ENCODE measurements at regions not wholly inside any gene's neighbourhood (a gene's known extent, or its start where the extent isn't known, plus 50 kb on each side); places are given as distances from the start of the nearest gene placed in this dataset.

DNA sequence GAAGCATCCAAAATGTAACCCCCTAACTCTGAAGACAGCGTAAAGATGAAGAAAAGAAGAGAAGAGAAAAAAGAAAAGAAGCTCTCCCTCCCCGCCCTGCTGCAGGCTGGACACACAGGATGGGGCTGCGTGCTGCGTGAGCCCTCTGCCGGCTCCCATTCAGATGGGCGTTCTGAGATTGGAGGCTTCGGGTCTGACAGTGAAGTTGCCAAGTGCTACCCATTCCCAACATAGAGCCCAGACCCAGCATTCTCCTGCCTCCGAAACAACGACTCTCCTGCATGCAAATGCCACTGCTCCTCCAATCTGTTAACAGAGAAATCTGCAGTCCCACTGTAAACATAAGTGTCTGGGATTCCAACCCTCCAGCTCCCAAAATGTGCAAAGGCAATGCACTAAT, 234.9 kb downstream of the BCL11A start:
- DNase-seq, result no peak

DNA sequence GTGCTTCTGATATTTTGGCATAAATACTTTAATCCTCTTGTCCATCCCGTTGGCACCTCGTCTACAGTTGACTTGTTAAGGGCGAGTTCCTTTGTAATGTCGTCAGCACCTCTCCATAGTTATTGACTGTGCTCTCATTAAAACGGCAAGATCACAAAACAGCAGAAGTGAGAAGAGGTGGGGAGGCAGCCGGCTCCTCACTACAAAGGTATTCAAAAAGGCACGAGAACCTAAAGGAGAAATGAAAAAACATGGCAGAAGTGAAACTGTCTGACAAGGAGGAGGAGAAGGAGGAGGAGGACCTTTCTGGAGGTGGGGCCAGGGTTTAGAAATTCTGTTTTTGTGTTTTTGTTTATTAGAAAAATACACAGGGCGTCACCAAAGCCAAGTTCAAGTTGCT, 235.6 kb downstream of the BCL11A start:
- DNase-seq, result no peak

DNA sequence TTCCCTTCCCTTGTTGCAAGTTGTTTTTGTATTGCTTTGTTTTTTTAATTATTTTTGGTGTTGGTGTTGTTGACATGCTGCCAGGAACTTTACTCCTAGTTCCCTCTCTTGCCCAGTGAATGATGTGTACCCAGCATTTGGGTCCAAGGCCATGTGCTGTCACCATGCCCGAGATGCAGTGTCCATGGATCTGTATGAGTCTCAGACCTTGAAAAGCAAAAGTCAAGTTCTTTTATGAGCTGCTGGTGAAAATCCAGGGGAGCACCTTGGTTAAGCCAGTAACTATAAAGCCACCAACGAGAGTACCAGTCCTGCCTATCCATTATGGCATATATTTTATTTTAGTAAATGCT, 236.4 kb downstream of the BCL11A start:
- no peak for DNase-seq

DNA sequence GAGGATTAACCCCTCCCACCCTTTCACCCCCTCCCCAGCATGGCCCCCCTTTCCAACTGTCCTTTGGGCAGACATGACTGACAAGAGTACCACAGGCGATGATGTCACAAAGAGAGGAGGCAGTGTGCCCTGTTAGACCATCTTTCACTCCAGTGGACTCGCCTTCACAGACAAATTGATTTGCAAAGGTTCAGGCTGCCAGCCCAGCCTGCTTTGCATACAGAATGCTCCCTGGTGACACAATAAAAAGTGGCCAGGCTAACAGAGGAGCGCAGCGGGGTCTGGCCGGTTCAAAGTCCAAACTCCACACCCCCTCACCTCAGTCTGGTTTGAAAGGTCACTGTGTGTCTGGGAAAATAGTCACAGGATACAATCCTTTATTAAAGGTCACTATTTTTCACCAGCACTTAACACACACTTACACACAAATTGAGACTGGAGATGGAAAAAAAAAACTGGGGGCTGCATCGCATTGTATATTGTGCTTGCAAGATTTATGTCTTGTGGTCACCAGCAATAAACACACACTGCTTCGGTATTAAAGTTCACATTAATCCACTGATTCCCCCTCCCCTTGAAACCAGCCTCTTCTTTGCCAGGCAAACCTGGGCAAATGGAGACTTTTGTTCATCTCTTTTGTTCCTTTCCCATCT, 236.9 kb downstream of the BCL11A start:
- no peak for DNase-seq

DNA sequence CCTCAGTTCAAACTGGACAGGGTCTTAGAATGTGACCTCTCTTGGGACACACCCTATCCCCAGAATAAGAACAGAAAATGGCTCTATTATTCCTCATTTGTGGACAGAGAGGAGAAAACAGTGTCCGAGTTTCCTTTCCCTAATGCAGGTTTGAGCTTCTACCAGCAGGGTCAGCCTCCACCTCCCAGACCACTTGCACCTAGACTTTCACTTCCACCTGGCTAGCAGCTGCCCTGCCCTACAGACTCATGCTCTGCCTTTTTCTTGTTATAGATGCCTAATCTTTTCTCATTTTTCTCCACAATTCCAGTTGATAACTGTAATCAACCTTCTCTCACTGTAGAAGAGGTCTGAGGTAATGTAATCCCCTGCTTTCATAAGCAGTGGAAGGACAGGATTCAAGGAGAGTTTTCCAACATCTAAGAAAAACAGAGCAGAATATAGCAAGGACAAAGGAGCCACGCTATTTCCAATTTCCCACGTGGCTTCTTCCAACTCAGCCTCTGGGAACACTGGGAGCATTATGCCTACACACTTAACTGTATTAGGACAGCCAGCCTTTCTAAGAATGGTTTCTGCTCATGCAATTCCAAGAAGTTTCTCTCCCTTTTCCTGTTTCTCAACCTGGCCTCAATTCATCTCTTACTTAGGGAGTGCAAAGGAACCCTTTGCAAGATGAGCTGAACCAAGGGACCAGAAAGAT, 239.8 kb downstream of the BCL11A start:
- DNase-seq, result no peak

DNA sequence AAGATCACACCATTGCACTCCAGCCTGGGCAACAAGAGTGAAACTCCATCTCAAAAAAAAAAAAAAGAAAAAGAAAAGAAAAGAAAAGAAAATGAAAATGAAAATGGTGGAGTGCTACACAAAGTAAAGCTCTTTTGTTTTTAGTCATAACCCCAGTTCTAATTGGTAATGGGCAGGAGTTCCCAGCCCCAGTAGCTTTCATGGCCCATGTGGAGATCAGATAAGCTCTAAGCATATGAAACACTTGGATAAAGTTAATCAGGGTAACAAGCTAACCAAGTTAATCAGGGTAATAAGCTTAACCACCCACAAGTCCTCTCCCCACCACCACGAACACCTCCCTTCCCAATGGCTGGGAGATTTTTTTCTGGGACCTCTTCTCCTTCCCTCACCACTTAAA, 240.8 kb downstream of the BCL11A start:
- DNase-seq, result no peak

DNA sequence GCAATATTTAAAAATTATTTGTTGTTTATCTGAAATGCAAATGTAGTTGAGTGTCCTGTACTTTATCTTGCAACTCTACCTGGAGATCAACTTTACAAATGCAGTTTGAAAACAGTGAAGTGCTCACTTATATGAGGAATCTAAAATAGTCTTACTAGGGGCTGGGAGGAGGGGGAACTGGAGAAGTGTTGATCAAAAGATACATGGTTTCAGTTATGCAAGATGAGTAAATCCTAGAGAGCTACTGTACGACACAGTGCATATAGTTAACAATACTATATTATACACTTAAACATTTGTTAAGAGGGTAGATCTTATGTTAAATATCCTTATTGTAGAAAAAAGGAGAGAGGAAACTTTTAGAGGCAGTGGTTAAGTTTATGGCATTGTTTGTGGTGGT, 241.9 kb downstream of the BCL11A start:
- no peak for DNase-seq

DNA sequence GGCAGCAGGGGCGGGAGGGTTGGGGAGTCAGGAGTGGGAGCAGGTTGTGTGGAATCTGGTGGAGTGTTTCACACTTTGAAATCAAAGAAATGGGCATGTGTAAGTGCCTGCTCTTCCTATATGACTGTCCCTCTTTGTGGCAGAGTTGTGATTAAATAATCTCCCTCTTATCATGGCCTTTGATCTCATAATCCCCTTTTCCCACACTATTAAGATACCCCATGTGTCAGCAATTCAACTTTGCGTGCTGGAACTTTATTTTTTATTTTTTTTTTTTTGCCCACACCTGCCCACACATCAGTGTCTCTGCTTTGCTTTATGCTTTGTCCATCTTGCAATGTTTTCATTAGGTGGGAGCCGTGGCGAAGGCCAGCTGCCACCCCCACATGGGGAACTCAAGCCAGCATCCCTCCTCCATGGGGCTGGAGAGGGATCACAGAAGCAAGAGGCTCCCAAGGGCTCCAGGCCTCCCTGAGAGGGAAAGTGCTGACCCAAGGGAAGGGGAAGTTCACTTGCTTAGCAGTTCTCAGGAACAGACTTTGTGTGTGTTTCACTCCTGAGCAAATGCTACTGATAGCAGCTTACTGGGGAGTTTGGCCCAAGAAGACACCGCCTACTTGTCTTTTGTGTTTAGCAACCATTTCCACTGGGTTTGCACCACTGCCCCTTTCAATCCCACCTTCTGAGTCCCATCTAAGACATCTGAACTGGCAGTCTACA, 243.4 kb downstream of the BCL11A start:
- no peak for DNase-seq

DNA sequence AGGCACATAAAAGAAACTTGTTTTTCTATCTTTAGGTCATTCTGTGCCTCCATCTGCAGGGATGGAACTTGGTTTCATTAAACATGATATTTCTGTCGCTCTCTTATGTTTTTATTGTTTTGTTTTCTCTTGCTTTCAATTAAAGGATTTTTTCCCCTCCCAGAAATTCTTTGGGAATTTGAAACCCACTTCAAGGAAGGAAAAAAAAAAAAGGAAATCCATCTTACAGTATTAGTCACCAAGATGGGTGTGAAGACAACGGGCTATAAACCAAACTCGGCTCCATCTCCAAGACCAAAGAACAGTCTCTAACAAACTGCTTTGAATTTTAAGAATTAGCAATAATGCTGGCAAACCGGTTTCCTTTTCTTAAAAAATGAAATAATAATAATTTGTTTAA, 244.1 kb downstream of the BCL11A start:
- DNase-seq, result no peak

DNA sequence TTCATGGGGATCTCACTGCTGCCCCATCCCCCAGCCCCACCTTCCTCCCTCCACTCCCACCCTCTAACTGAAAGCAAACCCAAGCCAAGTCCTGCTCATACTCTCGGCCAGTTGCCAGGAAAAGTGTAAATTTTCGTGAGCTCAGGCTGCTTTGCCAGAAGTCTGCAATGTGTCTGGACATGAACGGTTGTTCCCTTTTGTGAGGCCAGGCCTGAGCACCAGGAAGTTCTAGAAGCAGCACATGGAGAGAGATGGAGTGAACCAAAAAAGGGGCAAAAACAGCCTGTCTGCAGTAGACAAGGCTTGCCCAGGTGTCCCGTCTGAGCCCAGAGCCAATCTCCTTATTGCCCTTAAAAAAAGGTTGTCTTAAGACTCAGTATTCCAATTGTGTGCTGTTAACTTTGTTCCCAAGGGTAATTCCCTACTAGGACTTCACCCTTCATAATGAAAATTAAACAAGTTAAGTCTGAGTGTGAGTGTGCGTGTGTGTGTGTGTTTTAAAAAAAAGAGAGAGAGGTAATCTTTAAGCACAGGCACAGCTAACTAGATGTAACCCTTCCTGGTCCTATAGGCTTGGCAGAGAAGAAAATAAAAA, 247.1 kb downstream of the BCL11A start:
- no peak for DNase-seq

DNA sequence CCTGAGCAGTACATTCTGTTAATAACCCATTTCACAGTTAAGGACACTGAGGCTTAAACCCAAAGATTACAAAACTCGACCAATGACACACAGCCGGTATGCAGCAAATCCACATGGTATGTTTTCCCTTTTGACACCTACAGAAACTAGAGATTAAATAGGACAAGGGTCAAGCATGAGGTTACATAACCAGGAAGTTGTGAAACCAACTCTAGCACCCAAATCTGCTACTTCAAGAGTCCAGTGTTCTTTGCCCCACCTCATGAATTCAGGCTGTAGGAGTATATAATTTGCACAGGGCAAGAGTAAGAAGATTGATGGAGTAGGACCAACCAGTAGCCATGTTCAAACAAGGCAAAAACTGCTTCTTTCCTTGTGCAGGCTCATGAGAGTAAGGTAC, 249.8 kb downstream of the BCL11A start:
- DNase-seq, result no peak

DNA sequence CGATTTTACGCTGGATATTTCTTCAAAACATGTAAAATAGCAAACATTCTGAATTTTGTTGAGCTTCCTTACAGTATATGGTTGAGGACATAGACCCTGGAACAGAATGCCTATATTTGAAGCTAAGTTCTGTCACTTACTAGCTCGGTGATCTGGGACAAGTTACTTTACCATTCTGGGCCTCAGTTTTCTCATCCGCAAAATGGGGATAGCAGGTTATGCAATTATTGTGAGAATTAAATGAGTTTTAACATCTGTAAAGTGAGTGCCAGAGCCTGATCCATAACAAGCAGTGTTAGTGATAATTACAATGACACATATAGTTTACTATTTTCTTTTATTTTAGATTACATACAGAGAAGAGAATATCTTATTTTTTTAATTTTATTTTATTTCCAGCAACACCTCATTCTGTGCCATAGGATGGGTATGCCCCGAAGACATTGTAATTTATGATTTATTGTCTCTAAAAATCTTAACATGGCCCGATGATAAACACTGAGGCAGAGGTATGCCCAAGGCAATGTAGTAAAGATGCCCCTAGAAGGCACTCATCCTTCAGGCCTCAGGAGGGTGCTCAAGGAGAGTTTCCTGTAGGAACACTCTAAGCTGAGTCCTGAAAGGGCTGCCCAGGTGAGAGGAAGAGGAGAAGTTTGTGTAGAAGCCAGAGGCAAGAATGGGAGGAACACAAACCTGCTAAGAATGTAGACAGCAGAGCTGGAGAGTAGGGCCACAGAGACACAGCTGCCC, 250.9 kb downstream of the BCL11A start:
- no peak for DNase-seq

DNA sequence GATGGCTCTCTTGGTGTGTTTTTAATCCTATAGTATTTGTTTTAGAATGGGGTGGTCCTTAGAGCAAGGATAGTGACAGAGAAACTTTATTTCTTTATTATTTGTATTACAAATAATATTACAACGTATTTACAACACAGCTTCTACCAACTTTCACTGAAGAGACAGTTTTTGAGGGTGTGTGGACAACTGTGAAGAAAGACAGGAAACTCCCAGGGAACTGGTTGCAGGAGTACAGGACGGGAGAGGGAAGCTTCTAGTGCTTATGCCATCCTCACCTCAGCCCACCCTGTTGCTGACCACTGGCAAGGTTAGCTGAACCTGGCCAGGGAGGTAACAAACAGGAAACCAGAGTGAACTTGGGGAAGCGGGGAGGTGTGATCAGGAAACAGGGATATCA, 251.7 kb downstream of the BCL11A start:
- DNase-seq, result no peak

DNA sequence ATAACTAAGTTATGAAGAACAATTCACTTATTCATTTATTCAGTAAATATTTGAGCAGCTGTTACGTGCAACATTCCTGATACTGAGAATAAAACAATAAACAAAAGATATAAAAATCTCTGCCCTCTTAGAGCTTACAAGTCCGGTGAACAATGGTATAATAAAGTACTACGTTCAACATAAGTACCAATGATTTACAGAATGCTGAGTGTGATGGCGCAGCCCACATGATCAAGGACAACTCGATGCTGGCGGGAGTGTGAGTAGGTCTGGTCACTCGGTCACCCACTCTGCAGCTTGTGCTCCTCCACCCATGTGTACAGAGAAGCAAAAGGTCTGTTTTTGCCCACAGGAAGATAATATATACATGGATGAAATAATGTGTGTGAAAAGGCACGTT, 254.3 kb downstream of the BCL11A start:
- no peak for DNase-seq

DNA sequence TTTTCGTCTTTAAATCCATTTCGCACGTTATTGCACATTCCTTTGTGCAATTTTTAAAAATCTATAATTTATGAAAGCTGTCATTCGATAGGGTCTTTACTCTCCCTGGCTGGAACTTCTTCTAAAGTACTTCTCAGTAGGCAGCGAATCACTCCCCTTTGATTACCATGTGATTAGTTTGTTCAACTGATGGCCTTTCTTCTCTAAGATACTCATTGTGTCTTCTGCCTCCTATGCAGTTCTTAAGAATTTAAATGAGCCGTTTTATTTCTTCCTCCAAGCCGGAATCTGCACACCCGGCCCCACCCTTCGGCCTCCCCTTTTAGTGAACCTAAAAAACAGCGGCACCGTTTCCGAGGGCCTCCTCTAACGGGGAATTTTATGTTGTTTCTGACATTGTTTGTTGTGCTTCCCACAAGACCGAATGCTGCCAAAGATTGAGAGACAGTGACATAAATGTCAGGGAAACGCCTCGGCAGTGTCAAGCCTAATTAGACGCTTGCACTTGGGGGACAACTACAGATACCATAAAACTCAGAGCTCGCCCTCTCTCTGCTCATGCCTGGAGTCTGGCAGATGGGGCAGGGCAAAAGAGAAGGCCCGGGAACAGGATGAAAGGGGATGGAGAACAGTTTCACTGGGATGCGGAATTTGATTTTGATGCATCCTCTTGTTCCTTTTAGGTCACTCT, 255.3 kb downstream of the BCL11A start:
- no peak for DNase-seq

DNA sequence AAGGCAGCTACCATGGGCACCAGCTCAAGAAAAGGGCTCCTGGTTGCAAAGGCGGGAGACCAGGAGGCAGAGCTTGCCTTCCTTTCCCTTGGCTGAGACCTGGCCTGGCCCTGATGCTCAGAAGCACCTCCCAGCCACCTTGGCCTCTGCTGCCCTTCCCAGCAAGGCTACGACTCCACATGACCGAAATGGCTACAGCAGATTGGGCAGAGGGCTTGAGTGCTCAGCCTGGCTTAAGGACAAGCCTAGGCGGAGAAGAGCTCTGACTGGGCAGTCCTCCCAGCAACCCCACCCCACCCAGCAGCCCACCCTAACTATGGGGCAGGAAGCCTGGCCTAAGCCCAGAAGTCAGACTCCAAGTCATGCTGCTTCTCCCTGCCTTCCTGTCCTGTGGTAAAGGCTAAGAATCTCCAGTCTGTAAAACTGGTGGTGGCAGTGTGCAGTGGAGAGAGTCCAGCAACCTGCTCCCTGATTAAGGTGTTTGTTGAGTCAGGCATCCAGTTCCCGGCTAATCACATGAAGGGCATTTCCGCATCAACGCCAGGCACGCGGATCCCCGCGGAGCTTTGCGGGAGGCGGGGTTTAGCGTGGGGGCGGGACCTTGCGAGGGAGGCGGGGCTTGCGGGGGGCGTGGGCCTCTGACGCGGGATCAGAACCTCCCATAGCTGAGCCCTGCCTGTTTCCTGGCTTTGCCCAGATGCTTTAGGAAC, 256.0 kb downstream of the BCL11A start:
- DNase-seq, result no peak

DNA sequence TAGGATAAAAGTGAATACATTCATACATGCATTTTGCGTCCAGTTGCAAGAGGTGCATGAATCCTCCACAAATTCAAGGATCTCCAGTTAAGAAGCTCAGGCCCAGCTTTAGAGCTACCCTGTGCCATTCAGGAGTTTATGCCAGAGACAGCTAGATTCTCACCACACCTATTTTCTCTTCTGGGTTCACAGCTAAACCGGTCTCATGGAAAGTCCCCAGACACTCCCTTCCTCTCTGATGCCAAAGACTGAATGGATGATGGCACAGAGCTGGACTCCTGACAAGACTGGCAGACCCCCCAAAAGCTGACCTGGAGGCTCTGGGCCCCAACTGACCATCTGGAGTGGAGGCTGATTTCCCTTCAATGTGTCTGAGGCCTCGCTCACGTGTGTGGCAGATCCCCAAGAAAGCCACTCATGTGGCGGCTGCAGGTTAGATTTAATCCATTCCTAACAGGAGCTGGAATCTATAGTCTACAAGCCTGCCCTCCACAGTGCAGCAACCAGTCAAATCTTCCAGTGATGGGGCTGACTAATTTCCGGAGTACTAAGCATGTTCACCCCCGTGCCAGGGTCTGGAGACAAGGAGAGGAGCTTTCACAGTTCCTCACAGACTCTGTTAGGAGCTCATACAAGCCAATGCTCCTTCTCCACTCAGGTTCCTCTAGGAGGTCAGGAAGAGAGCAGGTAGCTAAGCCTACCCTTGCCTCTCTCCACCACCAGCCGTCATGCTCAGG, 257.1 kb downstream of the BCL11A start:
- no peak for DNase-seq

DNA sequence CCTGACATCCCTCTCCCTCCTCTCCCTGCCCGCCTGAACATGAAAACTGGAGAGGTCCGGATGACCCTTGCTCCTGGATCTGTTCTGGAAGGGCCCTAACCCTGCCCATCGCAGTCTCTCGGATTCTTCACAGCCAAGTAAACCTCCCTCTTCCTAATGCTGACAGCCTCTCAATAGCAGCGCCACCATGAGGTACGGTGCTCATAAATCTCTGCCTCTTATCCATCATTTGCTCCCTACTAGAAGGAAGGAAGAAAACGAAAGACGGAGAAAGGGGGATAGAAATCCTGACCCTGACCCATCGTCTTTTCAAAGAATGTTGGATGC, 257.9 kb downstream of the BCL11A start:
- DNase-seq, result no peak

DNA sequence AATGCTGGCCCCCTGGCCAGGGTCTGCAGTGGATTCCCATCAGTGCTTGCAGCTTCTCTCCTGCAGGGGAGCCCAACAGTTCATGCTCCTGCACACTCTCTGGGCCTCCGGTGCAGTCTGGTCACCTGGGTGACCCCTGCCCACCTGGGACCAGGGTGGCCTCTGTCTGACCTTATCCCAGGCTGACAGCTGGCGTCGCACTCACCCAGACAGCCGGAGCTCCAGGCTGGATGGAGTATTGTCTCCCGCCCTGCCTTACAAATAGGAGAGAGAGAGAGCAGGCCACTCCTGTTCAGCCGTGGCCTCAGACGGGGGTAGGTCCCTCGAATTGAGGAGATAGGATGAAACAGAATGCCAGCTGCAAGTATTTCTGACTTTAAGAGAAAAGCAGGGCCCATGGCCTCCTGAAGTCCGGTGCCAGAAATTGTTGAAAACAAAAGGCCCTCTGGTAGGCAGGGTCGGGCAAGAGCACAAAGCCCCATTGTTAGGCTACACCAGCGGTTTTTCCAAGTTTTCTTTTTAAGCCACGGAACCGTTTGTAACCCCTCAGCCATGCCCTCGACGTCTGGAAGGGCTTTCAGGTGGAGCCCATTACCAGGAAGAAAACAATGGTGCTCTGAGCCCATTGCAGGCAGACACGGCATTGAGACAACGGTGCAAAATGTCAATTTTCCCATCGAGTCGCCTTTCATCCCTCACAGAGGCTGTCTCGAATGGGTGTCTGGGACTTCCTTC, 258.4 kb downstream of the BCL11A start:
- no peak for DNase-seq

DNA sequence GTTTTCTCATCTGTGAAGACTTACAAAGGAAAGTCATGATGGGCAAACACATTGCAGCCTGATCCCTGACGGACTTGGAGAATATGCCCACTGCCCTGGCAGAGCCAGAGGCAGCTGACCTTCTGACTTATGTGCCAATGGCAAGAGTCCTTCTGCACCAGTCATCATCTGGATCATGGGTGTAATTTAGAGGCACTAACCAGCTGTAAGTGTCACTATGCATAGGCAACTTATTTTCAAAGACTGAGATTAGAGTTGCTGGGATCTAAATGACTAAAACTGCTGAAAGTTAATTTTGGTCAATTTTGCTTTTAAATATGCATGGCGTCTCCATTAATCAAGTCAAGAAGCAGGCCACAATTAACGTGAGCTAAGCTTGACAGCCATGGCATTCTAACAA, 261.2 kb downstream of the BCL11A start:
- DNase-seq, result no peak

DNA sequence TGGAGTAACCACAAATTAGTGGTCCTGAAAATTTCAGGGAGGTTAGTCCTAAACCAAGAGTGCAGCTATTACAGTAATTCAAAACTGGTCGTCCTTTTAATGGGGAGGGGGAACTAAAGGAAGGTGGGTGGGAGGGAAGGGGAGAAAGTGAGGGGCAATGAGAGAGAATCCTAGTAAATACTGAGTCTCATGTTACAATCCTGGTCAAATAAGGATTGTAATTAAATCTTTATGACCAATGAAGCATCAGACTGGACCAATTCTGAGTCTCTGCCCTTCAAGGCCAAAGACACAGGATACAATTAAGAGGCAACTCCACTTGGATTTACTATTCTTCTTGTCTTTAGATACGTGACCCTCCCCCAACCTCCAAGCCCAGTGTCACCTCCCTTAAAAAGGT, 262.9 kb downstream of the BCL11A start:
- no peak for DNase-seq

Data from NCI-H510A treated with DMSO at 0.1 percent for 48 hours (cell line).